MCF 10A (cell line): ENCODE measurements at regions not wholly inside any gene's neighbourhood (a gene's known extent, or its start where the extent isn't known, plus 50 kb on each side); places are given as distances from the start of the nearest gene placed in this dataset.

Experiments used
- BruUV-seq: library from RNA; stranded (reverse); fragments of 400-500 nt; replicated peaks from 2 replicates; lab custom pipeline; 2021; lab: Mats Ljungman, UMichigan
- CTCF ChIA-PET: fragments of 300-600 bp; sonication (Branson Sonifier 250); formaldehyde crosslinking; extraction: SDS; loops from one replicate; lab custom pipeline; 2021; ENCODE audit warnings: antibody characterized with exemption, inconsistent platforms; lab: Yijun Ruan, JAX
- POLR2A ChIA-PET: fragments of 300-600, 350-650 bp; sonication (Branson Sonifier 250); formaldehyde crosslinking; extraction: SDS; loops from one replicate; lab custom pipeline; 2020; ENCODE audit warnings: antibody characterized with exemption, inconsistent platforms; lab: Yijun Ruan, JAX
- DNase-seq: peaks from one replicate; pipeline ENCODE4 v3.0.0-alpha.2; 2018; ENCODE audit not compliant: unreplicated experiment
- H3K27ac Mint-ChIP-seq: one replicate; pipeline ENCODE4 v1.8.0; 2022; ENCODE audit warnings: mild to moderate bottlenecking, low read depth, mixed read lengths; ENCODE audit not compliant: unreplicated experiment
- H3K27me3 Mint-ChIP-seq: one replicate; pipeline ENCODE4 v1.8.0; 2022; ENCODE audit warnings: mixed read lengths; ENCODE audit not compliant: insufficient read depth, unreplicated experiment
- H3K36me3 Mint-ChIP-seq: one replicate; pipeline ENCODE4 v1.8.0; 2022; ENCODE audit warnings: mild to moderate bottlenecking, moderate library complexity, mixed read lengths; ENCODE audit not compliant: insufficient read depth, unreplicated experiment
- H3K4me1 Mint-ChIP-seq: one replicate; pipeline ENCODE4 v1.8.0; 2022; ENCODE audit warnings: mixed read lengths; ENCODE audit not compliant: insufficient read depth, unreplicated experiment
- H3K4me3 Mint-ChIP-seq: one replicate; pipeline ENCODE4 v1.8.0; 2022; ENCODE audit warnings: mild to moderate bottlenecking, moderate library complexity, mixed read lengths; ENCODE audit not compliant: unreplicated experiment
- H3K9me3 Mint-ChIP-seq: one replicate; pipeline ENCODE4 v1.8.0; 2022; ENCODE audit warnings: mixed read lengths; ENCODE audit not compliant: unreplicated experiment
- CTCF ChIP-seq: fragments of 200-600 bp; IDR thresholded peaks from one replicate; pipeline ENCODE4 v1.8.0; 2022; ENCODE audit warnings: antibody characterized with exemption, mild to moderate bottlenecking; ENCODE audit not compliant: unreplicated experiment
- intact Hi-C: fragments of 100-400 bp; cut with micrococcal nuclease; formaldehyde crosslinking; loops from 2 replicates; pipeline ENCODE4 v1.14.1; 2022

GRCh38 chr12:124379379-124379937, 84.6 kb downstream of the RFLNA start:
- Mint-ChIP-seq H3K9me3 (no peaks in the 10 kb centered on the region), H3K4me3 (no peak overlapping the region), H3K36me3 (peaks cover 59% of the 10 kb centered on the region), H3K4me1 (peaks cover 14% of the 10 kb centered on the region), H3K27ac (no peak overlapping the region), H3K27me3 (no peaks in the 10 kb centered on the region)
- TF ChIP-seq CTCF: no peak
- no peak for DNase-seq
- intact Hi-C loops: no loop called here
- ChIA-PET CTCF (interaction anchor here (0.6 to 1.6 kb wide), 3 partner anchors 58 to 392 kb away, joined by 3 to 5 read pairs (median 3); no protein-coding TSS in a partner anchor), POLR2A (no interaction called here)
- BruUV-seq: no TSS peak

- POLR2A ChIA-PET: no interaction called here
- no peak overlapping the region for H3K27ac Mint-ChIP-seq
- TF ChIP-seq CTCF: no peak
- no peak for DNase-seq
- H3K4me3 Mint-ChIP-seq: no peak overlapping the region
- H3K4me1 Mint-ChIP-seq: peaks cover 14% of the 10 kb centered on the region
- peaks cover 62% of the 10 kb centered on the region for H3K36me3 Mint-ChIP-seq
- intact Hi-C loops: no loop called here
- no TSS peak for BruUV-seq
- H3K27me3 Mint-ChIP-seq: no peaks in the 10 kb centered on the region
- H3K9me3 Mint-ChIP-seq: no peaks in the 10 kb centered on the region
- CTCF ChIA-PET: interaction anchor here (0.6 to 1.6 kb wide), 5 partner anchors 22 to 393 kb away, joined by 3 to 5 read pairs (median 3); no protein-coding TSS in a partner anchor
Measured at GRCh38 chr12:124378926-124379325, 84.0 kb downstream of the RFLNA start.

- no TSS peak for BruUV-seq
- Mint-ChIP-seq H3K27me3 (no peaks in the 10 kb centered on the region), H3K36me3 (peaks cover 62% of the 10 kb centered on the region), H3K9me3 (no peaks in the 10 kb centered on the region), H3K27ac (no peak overlapping the region), H3K4me3 (no peak overlapping the region), H3K4me1 (peaks cover 14% of the 10 kb centered on the region)
- no peak for TF ChIP-seq CTCF
- POLR2A ChIA-PET: no interaction called here
- DNase-seq: no peak
- intact Hi-C loops: no loop called here
- CTCF ChIA-PET: interaction anchor here (0.5 to 1.6 kb wide), 4 partner anchors 23 to 439 kb away, joined by 3 to 5 read pairs (median 3); no protein-coding TSS in a partner anchor
Measured at GRCh38 chr12:124377981-124378509, 83.2 kb downstream of the RFLNA start.

- CTCF ChIA-PET: interaction anchor here (0.6 kb wide), 1 partner anchor 346 kb away, joined by 3 read pairs; no protein-coding TSS in a partner anchor
- intact Hi-C loops: no loop called here
- Mint-ChIP-seq H3K36me3 (peaks cover 60% of the 10 kb centered on the region), H3K4me1 (peaks cover 6% of the 10 kb centered on the region), H3K9me3 (no peaks in the 10 kb centered on the region), H3K4me3 (no peak overlapping the region), H3K27ac (no peak overlapping the region), H3K27me3 (no peaks in the 10 kb centered on the region)
- no TSS peak for BruUV-seq
- no peak for DNase-seq
- POLR2A ChIA-PET: no interaction called here
- TF ChIP-seq CTCF: no peak
Measured at GRCh38 chr12:124376435-124376834, 81.5 kb downstream of the RFLNA start.
